HG03342 (cell line): ENCODE measurements at regions not wholly inside any gene's neighbourhood (a gene's known extent, or its start where the extent isn't known, plus 50 kb on each side); places are given as distances from the start of the nearest gene placed in this dataset.
A peak's percentile ranks its signal among the peaks of the same experiment; 100 is the strongest.

Experiments used
- ATAC-seq: cut with Tn5 transposase; IDR thresholded peaks from one replicate; pipeline ENCODE4 v1.9.1; 2021; ENCODE audit warnings: mild to moderate bottlenecking, moderate library complexity; ENCODE audit not compliant: unreplicated experiment

DNA sequence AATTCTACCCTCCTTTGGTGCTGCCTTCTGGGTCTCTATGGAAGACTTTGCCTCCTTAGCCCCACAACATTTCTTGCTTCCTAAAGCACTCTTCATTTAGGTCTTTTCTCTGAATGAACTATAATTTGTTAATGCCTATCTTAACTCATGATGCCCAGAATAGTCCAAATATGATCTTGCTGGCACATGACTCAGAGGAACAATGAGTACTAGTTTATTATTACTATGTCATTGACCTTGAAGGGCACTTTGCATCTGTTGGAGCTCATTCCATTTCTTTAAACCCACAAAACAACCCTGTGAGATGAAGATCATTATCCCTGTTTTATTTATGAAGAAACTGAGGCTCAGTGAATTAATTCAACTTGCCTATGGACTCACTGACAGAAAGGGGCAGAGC, 320.2 kb upstream of the PLET1 start:
- no peak for ATAC-seq

DNA sequence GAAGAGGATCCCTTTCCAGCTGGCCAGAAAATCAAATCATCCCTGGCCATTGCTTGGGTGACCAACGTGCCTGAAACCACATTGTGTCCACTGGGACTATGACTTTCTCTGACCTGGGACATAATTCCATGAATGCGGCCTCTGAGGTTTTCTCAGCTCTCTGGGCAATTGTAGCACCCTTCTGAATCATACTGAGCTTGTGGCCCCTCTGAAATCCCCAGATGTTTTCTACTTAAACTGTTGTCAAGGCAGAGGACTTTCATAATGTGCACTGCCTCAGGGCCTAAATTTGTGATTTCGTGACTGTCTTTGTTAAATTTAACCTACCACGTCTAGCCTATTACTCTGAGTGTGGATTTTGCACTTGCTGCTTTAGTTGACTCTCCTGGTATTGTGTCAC, 321.1 kb upstream of the PLET1 start:
- ATAC-seq, result peak; percentile 32

DNA sequence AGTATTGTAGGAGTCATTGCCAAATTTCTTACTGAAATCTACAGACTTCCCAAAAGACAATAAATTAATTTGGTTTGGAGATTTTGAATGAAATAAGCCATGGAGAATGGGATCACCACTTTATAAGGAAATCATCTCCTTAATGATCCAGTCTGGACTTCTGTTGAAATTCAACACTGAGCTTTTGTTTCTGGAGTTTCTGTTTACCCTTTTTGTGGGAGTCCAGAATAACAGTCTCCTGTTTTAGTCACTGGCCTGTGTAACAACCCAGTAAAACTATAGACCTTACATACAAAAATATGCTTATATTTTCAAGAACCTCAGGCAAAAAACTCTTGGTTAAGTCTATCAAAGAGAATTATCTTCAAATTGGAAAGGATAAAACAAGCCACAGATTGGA, 321.7 kb upstream of the PLET1 start:
- no peak for ATAC-seq

DNA sequence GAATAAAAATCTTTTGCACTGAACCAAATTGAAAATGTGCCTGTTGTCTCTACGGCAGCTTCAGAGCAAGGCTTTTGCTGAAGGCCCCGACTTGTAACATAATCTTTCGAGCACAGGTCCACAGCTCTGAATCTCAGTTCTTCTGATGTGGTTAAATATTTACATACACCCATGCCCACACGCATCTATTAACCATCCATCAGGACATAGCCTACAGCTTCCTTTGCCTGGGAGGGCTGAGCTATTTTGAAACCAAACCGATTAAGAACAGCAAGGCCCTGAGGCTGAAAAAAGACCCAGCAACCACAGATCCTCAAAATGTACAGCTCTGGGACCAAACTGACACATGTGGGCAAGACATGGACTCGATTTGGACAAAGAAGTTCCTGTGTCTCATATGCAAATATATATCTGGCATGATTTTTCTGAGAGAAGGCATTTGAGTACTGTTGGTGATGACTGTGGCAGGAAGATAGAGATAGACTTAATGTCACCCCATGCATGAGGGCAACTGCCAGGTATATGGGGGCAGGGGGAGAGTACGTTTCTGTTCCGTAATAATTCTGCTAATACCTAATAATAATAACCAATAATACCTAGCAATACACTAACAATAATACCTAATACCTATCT, 322.7 kb upstream of the PLET1 start:
- ATAC-seq, result peak; percentile 86

DNA sequence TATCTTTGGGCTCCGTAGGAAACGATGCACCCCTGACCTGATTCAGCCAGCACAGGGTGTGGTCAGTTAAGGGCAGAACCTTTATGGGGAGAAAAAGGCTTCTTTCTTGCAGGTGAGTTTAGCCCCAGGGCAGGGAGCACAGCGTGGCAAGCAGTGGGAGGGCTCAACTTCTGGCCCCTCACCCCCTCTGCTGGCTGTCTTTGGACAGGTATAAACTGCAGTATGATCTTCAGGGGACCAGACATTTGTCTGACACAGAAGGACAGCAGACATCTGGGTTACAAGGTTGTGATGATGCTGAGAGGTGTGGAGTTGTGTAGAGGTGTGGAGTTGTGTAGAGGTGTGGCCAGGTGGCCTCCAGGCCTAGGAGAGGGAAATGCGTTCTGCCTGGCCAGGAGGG, 324.0 kb upstream of the PLET1 start:
- no peak for ATAC-seq

DNA sequence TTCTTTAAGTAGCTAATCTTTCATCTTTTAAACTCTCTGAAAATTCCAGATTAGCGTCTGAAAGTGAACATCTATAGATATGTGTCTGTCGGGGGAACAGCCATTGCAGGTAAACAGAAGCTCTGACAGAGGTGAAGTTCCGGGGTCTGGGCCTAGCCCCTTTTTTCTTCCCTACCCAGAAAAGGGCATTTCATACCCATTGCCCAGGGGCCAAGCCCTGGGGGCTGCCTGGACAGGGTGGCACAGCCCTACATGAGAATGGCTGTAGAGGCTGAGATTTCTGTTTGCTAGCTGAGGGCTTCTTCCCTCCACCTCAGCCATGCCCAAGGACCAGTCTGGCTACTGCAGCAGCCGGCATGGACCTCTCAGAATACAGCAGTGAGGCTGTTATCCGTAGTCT, 327.0 kb upstream of the PLET1 start:
- ATAC-seq, result no peak

DNA sequence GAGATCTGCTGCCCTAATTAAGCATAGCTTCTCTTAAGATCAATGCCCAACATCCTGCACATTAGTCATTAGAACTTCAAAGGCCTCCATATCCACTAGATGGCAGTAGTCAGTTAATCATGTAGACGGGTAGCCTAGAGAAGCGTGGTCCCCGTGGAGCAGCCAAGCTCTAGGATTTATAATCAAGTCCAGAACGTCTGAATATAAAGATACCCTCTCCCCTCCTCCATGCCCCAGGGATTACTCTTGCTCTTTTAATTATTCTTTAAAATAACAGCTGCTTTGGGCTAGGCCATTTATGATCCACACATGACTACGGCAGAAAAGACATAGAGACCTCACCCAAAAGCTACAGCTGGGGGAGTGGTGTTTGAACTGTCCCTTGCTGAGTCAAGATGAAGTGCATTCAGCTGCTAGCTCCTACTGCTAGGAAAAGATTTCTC, 327.6 kb upstream of the PLET1 start:
- ATAC-seq, result peak; percentile 34

DNA sequence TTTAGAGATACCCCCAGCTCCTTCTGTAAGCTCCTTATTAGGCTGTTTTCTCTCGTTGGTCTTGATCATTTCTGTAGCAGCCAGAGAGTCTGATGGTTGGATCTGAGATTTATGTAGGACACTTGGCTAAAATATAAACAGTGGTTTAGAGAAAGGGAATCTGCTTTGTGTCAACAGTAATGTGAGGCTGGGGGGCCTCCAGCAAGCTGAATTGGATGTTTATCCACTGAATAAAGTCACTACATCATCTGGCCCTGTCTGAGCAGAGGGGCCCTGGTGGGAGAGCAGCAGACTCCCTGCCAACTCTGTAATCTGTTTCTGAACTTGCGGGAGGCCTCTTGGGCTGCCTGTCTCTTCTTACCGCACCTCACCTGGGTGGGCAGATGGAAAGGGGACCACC, 328.5 kb upstream of the PLET1 start:
- ATAC-seq, result no peak

DNA sequence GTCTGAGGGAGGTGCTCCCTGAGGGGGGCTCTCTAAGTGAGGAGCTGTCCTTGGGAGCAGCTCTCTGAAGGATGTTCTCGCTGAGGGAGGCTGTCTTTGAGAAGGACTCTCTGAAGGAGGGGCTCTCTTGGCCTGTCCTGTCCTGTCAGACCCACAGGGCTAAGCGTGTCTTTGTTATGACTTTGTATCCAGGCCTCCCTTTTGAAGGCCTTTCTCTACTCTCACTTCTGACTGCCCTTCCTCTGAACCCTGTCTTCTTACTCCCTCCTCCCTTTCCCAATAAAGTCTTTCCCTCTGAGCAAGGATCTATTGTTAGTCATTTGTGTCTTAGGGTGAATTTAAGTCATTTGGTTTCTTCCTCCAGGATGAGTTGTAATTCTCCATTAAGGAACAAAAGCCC, 330.1 kb upstream of the PLET1 start:
- ATAC-seq, result no peak

DNA sequence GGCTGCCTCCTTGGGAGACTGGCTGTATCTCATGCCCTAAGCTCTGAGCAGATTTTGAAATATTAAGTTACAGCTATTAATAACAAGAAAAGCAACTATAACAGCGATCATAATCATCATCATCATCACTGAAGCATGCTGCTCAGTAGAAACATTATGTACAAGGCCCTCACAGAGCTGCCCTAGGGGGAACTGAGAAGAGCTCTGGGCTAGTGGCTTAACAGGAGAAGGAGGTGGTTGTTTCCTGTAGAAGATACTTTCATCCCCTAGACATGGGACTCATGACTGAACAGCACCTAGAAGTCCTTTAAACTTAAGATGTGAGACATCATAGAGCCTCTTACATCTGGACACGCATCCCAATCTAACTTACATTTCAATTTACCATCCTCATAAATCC, 332.8 kb upstream of the PLET1 start:
- ATAC-seq, result no peak

DNA sequence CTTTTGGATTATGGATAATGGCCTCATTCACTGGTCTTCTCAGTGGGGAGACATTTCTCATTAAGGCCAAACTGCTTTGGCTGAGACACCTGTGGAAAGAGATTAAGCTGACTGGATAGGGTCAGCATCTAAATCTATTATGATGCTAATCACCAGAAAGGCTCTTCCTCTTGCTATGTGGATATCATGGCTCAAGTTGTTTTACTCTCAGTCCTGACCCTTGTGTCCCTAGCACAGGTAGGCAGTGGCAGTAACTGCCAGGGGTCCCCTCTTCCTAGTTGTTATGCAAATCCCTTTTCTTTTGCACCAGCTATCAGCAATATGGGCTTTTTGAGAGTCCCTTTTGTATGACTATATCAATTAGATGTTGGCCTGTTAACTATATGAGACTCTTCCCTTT, 335.7 kb upstream of the PLET1 start:
- ATAC-seq, result no peak

DNA sequence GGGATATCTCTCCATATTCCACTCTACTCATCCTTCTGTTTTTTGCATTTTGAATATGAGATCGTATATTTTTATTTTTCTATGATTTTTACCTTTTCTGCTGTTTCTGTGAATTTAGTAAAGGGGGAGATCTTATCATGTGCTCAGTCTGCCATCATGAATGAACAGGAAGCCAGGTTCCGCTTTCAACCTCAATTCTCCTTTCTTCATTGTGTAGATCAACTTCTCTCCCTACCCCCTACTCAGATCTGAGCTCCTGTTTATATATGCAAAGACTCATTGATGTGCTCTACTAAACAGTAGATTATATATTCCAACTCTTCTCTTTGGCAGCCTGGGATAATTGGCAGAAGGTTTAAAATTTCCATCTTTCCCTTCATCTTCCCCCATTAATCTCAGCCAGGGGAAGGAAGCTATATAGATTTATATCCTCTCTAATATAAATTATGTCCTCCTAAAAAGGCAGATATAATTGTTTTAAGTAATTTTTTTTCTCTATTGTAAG, 336.7 kb upstream of the PLET1 start:
- ATAC-seq, result no peak

DNA sequence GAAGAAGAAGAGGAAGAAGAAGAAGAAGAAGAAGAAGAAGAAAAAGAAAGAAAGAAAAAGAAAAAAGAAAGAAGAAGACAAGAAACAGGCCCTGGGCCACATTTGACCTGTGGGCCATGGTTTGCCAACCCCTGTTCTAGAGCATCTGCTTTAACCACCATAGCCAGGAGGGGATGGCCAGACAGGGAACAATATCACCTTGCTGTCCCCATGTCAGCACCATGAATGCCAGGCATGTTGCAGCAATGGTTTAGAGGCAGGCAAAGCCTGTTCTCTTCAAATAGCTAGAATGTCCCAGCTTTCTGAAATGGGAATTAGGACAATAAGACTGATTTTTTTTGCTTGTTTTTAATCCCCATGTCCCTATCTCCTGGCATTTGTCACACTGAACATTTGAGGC, 338.6 kb upstream of the PLET1 start:
- ATAC-seq, result no peak

DNA sequence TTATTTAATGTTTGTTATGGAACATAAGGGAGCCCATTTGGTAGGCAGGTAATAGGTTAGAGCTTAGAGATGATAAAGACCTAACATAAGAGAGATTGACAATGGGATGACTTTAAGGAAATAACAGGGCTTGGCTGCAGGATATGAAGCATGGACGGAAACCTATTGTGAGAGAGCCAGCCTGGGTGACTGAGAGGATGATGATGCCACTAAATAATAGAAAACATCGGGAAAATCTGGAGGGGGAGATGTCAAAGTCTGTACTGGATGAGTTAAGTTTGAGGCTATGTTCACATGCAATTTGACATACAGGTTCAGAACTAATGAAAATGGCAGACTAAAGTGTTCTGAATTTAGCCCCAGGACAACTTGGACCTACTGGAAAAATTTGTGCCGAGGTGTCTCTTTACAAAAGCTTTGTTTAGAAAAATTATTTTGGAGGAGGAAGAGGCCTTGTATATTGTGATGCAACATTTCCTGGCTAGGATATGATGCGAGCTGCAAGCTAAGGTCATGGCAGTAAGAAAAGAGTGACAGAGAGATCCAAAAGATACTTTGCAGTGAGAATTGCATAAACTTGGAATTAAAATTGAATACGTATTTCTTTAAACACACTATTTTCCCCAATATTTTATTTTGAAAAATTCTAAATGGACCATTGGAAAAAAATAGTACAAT, 339.3 kb upstream of the PLET1 start:
- no peak for ATAC-seq

DNA sequence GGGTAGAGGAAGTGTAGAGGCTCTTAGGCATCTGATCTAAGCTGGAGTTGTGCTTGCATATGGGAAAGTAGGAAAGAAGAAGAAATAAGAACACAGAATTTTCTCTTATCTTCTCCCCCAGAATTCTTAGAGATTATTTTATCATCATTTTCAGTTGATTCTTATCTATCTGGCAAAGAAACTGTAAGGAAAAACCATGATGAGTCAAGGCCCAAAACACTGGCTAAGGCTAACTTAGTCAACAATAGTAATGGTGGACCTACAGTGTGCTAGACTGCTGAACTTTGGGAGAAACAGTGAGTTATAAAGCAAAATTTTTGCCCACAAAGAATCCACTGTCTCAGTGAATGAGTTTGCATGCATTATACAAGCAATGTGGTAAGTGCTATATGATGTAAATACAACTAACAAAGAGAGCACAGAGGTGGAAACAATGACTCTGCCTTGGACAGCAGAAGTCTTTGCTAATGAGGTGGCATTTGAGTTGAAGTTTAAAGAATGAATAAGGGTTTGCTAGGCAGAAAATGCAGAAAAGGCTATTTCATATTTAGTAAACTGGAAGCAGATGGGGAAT, 344.5 kb upstream of the PLET1 start:
- ATAC-seq, result no peak

DNA sequence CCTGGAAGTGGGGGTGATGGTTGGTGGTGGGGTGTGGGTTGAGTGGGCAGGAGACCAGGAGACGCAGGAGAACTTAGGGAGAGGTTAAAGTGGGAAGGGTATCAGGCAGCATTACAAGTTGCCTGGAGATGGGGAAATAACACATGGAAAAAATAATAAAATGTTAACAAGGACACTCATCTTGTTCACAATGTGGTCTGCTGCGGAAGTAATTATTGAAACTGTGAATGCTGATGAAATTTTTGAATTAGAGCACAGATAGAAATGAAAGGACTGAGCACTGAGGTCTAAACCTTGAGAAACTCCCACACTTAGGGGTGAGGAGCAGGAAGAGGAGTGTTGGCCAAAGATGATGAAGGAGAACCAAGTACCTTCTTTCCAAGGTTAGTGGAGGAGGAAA, 346.0 kb upstream of the PLET1 start:
- ATAC-seq, result no peak

DNA sequence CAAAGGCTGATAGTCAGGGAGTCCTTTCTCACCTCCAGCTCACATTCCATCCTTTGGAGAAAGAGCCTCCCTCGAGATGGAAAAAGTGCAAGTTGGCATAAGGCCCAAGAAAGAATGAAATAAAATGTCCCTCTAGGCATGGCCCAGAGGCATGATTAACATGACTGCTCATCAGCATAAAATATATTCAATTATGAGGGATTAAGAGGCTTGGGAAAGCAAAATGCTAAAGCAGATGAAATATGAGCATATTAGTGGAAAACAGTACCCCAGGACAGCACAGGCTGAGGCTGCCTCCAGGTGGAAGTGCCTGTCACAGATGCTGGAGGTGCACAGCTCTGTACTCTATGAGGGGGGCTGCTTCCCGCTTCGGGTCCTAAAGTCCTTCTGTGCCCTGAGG, 347.8 kb upstream of the PLET1 start:
- no peak for ATAC-seq

DNA sequence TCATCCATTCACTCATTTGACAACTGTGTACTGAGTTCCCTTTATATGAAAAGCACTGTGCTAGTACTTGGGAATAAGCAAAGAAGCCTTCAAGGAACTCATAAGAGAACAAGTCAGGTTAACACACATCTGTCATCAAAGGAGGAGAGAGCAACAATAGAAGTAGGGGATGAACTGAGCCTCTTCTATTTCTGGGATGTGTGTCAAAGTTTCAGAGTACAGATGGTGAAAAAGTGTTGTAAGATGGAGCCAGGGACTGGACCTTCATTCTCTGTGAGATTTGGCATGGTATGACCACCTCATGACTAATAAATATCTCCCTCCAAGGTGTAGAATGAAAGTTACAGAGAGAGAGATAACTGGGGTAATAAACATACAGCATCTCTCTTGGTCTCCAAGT, 349.8 kb upstream of the PLET1 start:
- ATAC-seq, result no peak

DNA sequence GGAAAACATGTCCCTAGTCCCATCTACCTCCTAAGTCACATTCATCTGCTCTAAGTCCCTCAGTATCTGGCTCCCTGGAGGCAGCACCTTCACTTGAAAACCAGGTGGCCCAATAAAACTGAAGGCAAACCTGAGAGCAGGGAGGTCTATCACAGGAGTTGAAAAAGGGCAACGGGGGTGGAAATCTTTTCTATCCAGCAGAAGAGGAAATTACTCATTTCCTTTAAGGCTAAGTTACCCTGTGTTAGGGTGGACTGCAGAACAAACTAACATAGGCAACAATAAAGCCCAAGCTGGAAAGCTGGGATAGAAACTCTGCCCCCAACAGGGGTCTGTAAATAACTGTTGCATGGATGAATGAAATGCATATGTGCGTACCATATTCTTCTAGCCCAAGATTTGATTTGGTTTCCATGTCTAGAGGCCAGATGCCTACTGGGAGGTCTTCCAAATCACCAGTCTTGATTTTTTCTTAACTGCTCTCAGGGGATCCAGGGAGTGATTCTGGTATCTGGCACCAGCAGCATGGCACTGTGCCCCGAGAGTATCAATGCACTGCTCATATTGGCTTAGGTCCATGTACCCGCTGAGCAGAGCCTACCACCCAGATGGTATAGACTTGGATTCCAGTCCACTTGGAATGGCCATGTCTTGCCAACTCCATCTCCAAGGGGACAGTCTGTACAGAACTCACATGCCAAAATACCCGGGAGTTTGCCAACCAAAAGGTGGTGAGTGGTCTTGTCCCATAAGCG, 350.0 kb upstream of the NCAM1 start:
- ATAC-seq, result no peak

DNA sequence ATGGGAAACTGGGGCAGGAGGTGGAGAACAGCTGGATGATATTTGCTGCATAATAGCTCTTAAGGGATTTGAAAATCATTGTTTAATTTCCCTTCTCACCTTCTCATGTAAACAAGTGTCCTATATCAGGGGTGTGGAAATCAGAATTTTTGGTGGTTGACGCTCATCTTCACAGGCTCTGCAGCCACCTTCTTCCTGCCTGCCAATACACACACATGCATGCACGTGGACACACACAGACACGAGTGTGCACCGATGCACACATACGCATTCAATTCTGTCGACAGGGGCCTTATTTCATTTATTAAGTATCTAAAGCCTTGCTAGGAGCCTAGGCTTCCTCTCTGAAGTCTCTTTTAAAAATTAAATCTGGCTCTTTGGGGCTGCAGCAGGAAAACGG, 349.4 kb upstream of the NCAM1 start:
- no peak for ATAC-seq

DNA sequence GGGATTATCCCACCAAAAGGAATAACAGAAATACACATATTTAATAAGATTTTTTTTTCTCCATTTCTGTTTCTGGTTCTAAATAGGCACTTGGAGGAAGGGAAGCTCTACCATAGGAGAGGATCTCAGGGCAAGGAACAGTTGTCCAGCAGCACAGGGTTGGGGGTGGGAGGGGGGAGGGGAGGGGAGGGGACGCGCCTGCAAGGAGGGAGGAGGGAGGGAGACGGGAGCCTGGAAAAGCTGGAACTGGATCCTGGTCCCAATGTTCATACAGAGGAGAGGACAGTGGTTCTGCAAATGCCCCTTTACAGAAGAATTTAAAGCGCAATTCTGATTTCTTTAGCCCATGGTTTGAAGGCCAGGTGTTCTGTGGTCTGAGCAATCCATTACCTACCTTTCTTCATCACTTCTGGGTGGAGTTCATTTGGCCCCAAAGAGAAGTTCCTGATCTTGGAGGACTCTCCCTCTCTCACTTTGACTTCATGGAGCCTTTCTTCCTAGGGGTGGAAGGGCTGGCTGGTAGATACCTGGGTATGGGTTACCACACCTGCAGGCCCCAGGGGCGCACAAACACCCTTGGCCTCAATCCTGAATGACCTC, 348.9 kb upstream of the NCAM1 start:
- no peak for ATAC-seq
